Cardiac muscle cell (in vitro differentiated cells and primary cell): ENCODE measurements at regions not wholly inside any gene's neighbourhood (a gene's known extent, or its start where the extent isn't known, plus 50 kb on each side); places are given as distances from the start of the nearest gene placed in this dataset.
"Not testable (repeated sequence)": the region's sequence is repeated elsewhere in the genome, so short reads cannot be mapped to it uniquely, and the experiment has no call there.

Source experiments
- DNase-seq, 2 donors: peaks; one replicate each; pipeline versions ENCODE4 v3.0.0 to v3.0.0-alpha.2; 2010 to 2017; ENCODE audit warnings: low read depth in 1 of 2, low spot score in 1 of 2
- H3K27ac ChIP-seq: fragments of 200-600 bp; sonication (generic); 2 replicates; pipeline ENCODE4 v1.5.1; 2016
- H3K27me3 ChIP-seq: fragments of 200-600 bp; sonication (generic); 2 replicates; pipeline ENCODE4 v1.6.0; 2016; ENCODE audit warnings: control low read depth
- H3K36me3 ChIP-seq: fragments of 200-600 bp; sonication (generic); 2 replicates; pipeline ENCODE4 v1.5.1; 2016; ENCODE audit warnings: control low read depth
- H3K4me1 ChIP-seq: fragments of 200-600 bp; sonication (generic); 2 replicates; pipeline ENCODE4 v1.8.1; 2017; ENCODE audit warnings: low read depth, mild to moderate bottlenecking, mixed run types
- H3K4me3 ChIP-seq: fragments of 200-600 bp; sonication (generic); 2 replicates; pipeline ENCODE4 v1.5.1; 2016; ENCODE audit warnings: mild to moderate bottlenecking
- H3K9me3 ChIP-seq: fragments of 200-600 bp; sonication (generic); 2 replicates; pipeline ENCODE4 v1.5.1; 2017; ENCODE audit warnings: low read depth, mild to moderate bottlenecking, control low read depth
- CTCF ChIP-seq: IDR thresholded peaks from 2 replicates; pipeline ENCODE4 v1.5.1; 2012; ENCODE audit warnings: low read depth, mild to moderate bottlenecking, low read length

- H3K36me3 ChIP-seq, H3K27me3 ChIP-seq, H3K4me1 ChIP-seq, H3K4me3 ChIP-seq, H3K9me3 ChIP-seq, DNase-seq, H3K27ac ChIP-seq: not testable (repeated sequence)
These were observed 199.0 kb downstream of the JRKL start for GRCh38 chr11:96588793-96589192.

DNA sequence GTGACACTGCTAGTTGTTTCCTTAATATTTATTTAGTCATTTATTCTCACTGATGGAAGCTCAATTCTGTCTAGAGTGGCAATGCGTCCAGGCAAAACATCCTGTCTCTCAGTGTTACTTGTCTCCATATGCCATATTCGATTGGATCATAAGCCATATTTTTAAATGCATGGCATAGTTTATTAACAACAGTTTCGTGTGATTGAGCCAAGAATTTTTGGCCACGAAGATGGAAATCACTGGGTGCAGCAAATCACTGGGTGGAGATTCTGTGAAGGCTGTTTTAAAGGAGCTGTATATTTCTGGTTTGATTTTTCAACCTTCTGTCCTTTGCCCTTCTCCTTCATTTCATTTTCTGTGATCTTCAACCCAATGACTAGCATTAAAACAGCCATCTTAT, 205.2 kb downstream of the JRKL start:
- H3K36me3 ChIP-seq = no peaks in the 10 kb centered on the region
- H3K4me1 ChIP-seq = no peaks in the 10 kb centered on the region
- no peak for DNase-seq
- no peaks in the 10 kb centered on the region for H3K27me3 ChIP-seq
- TF ChIP-seq CTCF = no peak
- no peak overlapping the region for H3K4me3 ChIP-seq
- no peaks in the 10 kb centered on the region for H3K9me3 ChIP-seq
- no peak overlapping the region for H3K27ac ChIP-seq

- DNase-seq = peak in 1 of 2 donors; percentile 0
- H3K27me3 ChIP-seq = no peaks in the 10 kb centered on the region
- TF ChIP-seq CTCF = no peak
These were observed 218.2 kb downstream of the JRKL start for GRCh38 chr11:96607864-96608558.

GRCh38 chr11:96614101-96614500, 224.3 kb downstream of the JRKL start:
- DNase-seq = no peak
- no peak for TF ChIP-seq CTCF
- Histone ChIP-seq H3K4me1 (no peaks in the 10 kb centered on the region), H3K4me3 (no peak overlapping the region), H3K9me3 (no peaks in the 10 kb centered on the region), H3K36me3 (no peaks in the 10 kb centered on the region), H3K27me3 (no peaks in the 10 kb centered on the region), H3K27ac (no peak overlapping the region)

More at GRCh38 chr11:96607864-96608558, 218.2 kb downstream of the JRKL start:
- no peaks in the 10 kb centered on the region for H3K4me1 ChIP-seq
- no peak overlapping the region for H3K27ac ChIP-seq
- no peaks in the 10 kb centered on the region for H3K9me3 ChIP-seq
- H3K36me3 ChIP-seq = no peaks in the 10 kb centered on the region
- no peak overlapping the region for H3K4me3 ChIP-seq

- Histone ChIP-seq H3K4me1 (no peaks in the 10 kb centered on the region), H3K4me3 (no peak overlapping the region), H3K36me3 (no peaks in the 10 kb centered on the region), H3K27ac (no peak overlapping the region), H3K27me3 (no peaks in the 10 kb centered on the region), H3K9me3 (no peaks in the 10 kb centered on the region)
- no peak for DNase-seq
- no peak for TF ChIP-seq CTCF
These were observed 225.0 kb downstream of the JRKL start for GRCh38 chr11:96614846-96615245.

DNA sequence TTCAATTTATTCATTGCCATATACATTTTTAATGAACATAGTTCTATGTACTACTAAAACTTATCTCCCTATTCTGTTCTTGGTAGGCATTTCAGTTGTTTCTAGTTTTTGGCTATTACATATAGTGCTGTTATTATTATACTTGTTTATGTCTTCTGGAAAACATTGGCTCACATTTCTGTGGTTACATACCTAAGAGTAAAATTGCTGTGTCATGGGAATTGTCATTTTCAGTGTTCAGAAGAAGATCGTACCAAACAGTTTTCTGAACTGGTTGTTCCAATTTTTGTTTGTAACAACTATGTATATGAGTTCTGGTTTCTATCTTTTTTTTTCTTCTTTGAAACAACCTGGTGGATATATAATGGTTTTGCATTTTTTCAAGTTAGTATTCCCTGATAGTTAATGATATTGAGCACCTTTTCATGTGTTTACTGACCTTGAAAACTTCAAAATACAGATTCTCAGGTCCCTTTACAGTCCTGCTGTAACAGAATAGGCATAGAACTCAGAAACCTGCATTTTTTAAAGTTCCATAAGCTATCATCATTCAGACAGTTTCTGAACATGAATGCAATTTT, 230.7 kb downstream of the JRKL start:
- Histone ChIP-seq H3K4me1 (no peaks in the 10 kb centered on the region), H3K27ac (no peak overlapping the region), H3K4me3 (no peak overlapping the region), H3K9me3 (no peaks in the 10 kb centered on the region), H3K27me3 (no peaks in the 10 kb centered on the region), H3K36me3 (no peaks in the 10 kb centered on the region)
- peak in 1 of 2 donors; percentile 7 for DNase-seq
- TF ChIP-seq CTCF = no peak
